Stimulated activated CD4-positive, alpha-beta T cell treated with anti-CD3 and anti-CD28 coated beads, TNF-alpha, amount 100 ng/mL, for 1 hour (primary cell): ENCODE measurements at regions not wholly inside any gene's neighbourhood (a gene's known extent, or its start where the extent isn't known, plus 50 kb on each side); places are given as distances from the start of the nearest gene placed in this dataset.

Experiments used
- DNase-seq, 3 donors: peaks; one replicate each; pipeline ENCODE4 v3.0.0-alpha.2; 2020; ENCODE audit warnings: low read depth in 3 of 3, low spot score in 1 of 3

DNA sequence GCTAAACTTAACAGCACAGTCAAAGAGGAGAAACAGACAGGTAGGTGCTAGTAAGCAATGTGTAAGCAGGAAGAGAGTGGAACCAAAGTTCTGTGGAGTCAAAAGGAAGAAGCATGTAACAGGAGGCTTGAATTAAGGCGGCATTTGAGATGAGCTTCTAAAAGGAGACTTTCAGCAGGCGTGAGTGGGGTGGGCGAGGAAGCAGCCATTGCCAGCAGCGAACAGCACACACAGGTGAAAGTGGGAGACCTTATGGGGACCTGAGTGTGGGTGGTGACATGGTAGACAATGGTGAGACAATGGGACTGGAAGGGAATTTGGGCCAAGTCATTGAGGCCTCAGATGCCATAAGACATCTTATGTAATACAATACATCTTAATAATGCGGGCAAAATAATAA lies 195.0 kb downstream of the PAX1 start:
- no peak for DNase-seq

DNA sequence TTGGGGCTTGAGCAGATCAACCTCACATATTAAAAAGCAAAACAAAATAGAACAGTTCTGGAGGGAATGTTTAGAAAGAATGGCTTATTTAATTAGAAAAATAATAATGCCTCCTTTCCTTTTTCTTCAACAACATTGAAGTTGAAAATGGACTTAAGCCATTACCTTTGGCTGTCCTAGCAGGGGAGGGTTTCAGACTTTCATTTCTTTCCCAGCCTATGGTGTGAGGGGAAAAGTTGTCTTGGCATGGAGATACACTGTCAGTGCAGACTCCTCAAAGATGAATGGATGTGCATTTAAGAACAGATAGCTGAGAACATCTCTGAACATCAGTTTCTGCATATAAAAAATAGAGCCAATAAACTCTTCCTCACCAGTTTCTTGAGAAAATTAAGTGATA lies 169.5 kb downstream of the PAX1 start:
- no peak for DNase-seq

DNA sequence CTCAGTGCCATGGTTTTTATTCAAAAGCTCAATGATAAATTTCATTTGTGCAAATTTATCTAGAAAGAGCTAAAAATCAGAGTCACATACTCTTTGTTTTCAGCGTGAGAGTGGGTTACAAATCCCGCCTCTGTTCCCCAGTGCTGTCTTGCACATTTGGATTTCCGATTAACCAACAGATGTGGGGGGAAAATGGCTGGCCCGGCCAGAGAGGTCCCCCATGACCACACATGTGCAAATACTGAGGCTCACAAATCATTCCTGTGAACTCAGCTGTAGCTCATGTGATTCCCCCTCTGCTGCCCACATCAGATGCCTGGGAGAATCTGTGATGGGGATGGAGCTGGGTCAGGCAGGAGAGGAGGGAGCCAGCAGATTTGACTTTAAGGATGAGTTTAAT lies 168.7 kb downstream of the PAX1 start:
- DNase-seq = no peak

DNA sequence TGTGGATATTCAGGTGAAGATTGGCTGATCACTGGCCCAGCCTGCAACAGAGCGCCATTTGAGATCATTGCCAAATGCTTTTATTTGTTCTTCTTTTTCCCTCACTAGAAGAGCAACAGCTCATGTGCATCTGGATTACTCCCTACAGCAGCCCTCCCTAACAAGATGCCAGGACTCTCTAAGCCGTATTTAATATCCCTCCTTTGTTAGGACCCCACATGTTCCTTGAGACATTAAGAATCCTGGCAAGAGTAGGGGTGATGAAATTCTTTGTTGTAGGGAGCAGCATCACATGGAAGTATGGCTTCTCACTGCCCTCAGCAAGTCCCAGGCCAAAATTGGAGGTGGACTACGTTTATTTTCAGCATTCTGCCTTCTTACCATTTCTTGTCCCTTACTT lies 167.8 kb downstream of the PAX1 start:
- no peak for DNase-seq

DNA sequence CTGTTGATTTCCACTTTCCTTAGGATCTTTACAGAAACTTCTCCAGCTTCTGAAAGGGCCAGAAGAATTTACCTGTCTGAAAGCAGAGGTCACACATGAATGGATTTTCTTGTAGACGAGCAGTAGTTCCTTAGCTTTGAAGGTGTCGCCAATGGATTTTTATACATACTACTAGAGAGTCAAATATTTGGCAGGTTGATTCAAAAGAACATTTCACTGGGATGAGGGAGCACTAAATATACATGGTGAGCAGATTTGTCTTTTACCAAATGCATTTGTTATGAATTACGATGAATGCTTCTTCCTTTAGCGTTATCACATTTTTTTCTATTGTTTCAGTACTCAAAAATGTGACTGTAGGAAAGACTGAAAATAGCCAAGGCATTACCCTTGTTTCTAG lies 162.3 kb downstream of the PAX1 start:
- no peak for DNase-seq

DNA sequence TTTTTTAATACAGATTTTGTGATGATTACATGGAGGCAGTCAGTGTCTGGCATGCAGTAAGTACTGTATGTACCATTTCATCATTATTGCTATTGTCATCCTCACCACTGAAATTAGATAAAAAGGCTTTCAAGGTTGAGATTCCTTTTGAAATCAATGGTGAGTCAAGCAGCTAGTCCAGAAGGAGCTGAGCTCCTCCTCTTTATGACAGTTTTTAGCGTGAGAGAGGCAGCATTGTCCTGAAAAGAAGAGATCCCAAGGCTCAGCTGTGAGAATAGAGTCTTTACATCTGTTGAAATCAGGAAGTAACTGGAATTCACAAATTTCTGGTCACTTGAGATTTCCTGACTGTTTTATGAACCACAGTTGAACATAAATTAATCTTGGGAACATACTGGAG lies 161.9 kb downstream of the PAX1 start:
- DNase-seq = no peak

DNA sequence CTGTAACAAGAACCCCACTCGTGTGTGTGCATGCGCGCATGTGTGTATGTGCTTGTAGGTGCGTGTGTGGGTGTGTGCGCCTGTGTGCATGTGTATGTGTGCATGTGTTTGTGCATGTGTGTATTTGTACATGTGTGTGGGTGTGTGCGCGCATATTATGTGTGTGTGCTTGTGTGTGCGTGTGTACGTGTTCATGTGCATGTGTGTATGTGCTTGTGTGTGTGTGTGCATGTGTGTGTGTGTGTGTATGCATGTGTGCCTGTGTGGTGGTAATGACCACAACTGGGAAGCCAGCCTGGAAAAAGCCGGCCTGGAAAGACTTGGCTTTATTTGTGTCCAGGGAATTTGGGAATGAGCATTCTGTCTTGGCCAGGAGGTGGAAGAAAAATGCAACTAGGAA lies 157.5 kb downstream of the PAX1 start:
- DNase-seq = no peak

DNA sequence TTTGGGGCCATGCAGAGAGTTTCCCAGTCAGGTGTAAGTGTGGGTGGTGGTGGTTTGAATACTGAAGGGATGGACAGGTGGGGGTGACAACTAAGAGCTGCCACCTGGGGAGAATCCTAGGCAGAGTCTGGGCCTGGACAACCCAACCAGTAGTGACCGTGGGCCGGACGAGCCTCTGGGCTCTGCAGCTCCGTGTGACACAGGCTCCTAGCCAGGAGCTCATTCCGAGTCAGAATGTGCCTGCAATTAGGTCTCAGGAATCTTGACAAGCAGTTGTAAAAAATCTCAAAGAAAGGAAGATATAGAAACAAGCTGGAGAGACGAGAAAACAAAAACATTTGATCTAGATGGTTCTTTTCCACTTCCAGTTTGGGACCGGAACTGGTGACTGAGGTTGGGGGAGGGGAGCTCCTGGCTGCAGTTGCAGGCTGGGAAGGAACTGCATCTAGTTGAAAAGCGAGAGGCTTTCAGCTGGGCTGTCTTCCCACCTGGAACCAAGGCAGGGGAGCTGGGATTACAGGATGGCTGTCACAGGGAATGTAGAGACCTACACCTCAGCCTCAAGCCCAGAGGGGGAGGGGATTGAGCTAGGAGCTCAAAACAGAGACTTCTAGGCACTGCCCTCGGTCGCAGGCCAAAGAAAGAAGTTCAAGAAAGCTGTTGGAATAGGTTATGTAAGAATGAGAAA lies 156.9 kb downstream of the PAX1 start:
- DNase-seq = no peak

DNA sequence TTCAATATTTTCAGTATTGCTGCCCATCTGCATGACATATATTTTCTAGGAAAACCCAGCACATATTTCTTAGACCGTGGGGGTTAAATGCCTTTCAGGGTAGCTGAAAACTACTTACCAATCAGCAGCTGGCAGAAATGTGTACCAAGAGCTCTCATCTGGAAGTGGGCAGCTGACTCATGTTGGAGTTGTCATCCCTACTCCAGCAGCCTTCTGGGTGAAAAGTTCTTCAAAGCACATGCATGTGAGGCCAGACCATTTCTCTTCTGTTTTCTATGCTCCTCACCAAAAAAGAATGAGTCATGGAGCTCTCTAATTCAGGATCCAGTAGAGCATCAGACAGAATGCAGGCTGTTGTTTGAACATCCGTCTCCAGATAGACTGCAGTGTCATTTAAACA lies 135.5 kb downstream of the PAX1 start:
- DNase-seq = no peak

DNA sequence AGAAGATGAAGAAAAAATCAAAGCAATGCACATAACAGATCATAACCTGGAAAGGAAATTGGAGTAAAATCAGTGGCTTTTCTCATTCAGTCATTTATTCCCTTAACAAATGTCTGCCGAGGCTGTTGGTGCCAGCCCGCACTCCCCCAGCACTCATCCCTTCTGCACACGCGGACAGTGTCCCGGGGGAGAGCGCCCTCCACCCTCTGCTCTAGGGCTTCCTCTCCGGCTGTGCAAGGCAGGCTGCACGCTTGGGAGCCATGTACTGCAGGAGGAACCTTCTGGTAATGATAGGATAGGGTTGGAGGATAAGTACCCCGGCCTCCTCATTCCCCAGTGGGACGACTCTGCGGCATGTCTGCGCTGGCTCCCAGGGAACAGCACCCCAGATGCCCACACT lies 134.5 kb downstream of the PAX1 start:
- DNase-seq = no peak

DNA sequence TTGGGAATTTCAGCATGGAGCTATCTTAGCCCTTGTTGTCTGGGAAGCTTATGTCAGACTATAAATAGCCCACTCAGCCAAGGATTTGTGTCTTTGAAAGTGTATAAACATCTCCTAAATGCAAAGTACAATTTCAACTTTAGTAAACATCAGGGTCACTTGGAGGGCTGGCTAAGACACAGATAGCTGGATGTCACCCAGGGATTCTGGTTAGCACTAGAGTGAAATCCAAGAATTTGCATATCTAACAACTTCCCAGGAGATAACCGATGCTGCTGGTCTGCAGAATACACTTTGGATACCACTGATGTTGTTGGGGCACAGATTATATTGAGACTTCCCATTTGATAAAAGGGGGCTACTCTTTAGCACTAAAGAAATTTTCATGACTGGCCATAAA lies 130.9 kb downstream of the PAX1 start:
- DNase-seq = no peak

DNA sequence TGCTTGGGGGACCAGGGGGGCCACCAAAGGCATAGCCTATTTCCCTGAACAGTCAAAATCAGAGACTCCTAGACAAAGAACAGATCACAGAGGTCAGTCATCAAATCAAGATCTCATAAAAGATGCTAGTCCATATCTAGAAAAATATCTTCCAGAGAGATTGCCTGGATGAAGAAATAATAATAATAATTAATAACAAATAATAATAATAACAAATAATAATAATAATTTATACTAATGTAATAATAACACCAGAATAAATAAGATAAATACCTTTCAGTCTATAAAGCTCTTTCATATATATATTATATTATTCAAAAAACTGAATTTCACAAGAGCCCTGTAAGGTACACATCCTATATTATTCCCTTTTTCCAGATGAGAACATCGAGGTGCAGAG lies 129.6 kb downstream of the PAX1 start:
- no peak for DNase-seq

DNA sequence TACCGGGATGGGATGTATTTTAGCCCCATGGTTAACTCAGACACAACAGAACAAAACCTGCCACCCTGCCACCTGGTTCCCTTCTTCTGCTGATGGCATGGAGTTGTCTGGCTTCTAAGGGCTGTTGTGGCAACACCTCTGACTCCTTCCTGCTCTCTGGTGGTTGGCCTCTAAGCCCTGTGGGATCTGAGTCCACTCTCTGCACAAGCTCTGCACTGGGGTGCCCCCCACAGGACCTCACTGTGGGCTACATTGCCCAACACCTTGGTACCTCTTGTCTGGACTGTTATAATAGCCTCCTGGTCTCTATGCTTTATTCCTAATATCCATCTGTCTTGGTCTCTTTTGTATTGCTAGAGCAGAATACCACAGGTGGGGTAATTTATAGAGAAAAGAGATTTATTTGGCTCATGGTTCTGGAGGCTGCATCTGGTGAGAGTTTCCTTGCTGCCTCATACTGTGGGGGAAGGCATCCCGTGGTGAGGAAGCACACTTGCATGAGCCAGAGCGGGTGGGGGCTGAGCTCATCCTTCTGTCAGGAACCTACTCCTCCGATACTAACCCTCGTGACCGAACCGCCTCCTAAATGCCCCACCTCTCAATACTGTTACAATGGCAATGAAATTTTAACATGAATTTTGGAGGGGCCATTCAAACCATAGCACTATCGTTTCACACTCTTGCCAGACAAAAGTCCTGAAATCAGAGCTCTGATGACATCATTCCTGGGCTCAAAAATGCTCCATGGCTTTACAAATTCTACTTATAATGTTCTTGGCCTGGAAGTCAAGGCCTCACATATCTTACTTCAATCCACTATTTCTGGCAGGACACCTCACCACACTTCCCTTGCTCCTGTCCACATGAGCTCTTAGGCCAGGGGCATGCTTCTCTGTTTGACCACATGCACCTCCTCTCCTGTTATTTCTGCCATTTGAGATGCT lies 127.2 kb downstream of the PAX1 start:
- no peak for DNase-seq

DNA sequence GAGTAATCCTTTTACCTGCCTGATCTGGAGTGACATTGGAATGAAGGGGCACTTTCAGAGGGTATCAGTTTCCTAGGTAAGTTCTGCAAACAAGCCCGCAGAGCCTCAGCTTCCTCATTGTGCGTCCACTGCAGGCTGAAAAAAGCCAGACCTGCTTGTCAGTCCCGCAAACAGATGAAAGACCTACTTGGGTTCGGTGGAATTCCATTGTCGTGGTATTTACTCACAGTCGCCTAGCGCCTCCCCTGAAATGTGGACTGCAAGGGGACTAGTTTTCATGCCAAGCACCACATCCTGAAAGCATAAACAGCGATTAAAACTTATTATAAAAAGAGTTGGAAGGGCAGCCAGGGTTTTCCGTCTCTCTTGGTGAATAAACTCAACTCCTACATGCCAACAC lies 121.5 kb downstream of the PAX1 start:
- DNase-seq = no peak

DNA sequence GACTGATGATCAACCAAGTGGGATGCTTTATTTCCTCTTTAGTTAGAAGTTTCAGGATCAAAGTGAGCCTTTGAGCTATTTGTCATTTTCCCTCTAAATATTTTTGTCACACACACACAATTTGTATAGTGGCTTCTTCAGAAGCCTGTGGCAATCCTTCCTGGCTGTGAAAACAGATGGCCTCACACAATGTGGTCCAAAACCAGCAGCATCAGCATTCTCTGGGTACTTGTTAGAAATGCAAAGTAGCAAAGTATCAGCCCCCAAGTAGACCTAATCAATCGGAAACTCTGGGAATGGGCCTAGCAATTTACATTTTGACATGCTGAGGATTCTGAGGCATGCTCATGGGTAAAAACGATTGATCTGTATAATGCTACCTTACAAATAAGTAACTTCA lies 115.9 kb downstream of the PAX1 start:
- no peak for DNase-seq

DNA sequence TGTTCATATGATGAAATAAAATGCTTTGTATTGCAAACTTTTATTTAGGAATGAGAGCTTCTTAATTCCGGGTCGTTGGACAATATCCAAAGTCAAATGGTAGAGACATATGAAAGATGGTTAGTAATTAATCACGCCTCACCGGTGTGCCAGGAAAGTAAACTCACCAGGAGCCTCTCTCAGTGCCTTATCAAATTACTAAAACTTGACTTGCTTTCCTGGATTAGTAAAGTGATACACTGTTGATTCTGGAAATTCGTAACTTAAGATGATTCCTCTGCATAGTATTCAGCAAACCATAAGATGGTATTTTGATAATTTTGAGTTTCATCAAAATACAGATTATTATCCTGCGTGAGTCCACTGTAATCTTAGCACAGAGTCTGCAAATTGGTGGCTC lies 115.2 kb downstream of the PAX1 start:
- DNase-seq = no peak

DNA sequence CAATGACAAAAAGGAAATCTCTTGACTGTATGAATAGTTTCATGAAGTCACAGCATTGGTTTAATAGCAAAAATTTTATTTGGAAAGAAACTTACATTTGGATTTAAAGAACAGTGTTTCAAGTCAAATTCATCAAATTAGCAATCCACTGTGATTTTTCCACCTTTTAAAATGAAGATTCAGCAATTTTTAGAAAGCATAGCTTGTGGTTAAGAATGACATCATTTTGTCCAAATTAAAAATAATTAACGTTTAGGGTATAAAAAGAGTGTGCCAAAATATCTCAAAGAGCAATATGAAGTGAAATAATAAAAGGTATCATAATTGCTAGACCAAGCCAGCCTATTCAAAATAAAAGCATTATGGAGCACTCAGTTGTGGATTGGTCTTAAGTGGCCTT lies 114.6 kb downstream of the PAX1 start:
- DNase-seq = no peak

DNA sequence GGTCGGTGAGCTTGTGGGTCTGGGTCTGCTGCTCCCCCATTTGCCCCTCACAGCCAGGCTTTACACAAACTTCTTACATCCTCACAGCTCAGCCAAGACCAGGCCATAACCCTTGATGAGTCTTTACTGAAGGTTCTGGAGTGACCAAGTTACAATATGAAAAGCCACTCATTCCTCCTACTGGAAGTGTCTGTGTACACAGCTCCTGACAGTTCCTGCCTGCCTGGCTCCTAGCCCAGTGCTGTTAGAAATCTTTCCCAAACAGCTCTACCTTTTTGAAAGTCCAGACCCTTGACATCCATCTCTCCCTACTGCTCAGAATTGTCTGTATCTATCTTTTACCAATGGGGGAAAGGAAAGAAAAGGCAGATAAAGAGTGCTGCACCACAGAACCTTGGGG lies 106.9 kb downstream of the PAX1 start:
- DNase-seq = no peak

DNA sequence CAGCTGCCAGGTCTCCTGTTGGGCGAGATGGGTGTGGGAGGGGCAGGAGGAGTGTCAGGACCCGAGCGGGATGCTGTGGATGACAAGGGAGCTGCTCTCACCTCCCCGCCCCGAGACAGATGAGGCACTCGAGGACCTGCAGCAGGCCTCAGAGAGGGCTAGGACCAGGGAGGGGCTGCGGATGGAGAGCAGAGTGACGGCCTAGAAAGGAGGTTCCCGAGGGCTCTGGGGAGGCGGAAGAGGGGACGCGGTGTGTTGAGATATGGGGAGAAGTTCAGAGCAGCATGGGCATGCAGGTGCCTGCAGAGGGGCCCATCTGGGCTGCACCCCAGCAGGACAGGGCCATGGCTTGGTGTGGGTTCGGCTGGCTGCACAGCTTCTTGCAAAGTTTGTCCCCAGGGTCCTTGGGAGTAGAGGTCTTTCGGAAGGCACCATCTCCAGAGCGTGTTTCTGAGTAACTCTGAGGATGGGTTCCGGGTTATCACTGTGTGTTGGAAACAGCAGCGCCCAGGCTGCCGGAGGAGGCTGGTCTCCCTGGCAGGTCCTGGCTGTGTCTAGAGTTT lies 104.6 kb downstream of the PAX1 start:
- DNase-seq = no peak

DNA sequence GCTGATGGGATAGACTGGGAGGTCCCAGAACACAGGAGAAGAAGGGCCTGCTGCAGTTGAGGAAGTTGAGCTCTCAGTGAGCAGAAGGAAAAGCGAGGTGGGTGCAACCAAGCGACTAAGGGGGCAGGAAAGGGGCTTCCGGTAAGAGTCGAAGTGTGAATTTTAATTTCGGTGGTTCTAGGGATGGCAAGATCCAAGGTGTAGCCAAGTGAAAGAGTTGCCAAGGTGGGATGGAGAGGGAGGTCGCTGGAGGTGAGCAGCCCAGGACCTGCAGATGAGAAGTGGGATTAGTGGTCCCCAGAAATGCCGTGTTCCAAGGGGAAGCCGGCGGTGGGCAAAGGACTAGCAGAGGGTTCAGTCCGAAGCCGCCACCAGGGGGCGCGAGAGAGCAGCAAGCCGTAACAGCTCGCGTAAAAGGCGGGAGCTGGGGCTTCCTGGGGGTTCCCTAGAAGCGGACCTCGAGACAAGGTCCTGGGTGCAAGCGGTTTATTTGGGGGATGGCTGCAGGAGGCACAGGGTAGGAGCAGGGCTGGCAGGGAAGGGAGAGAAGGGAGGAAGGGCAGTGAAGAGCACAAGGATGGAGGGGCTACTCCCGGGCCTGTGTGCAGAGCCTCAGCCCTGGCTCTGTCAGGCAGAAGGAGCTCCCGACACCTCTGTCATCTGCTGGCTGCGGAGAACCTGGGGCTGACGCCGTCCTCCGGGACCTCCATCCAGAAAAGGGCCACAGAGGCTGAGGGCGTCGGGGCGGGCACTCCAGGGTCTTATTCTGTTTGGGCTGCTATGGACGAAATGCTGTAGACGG lies 103.6 kb downstream of the PAX1 start:
- DNase-seq = peak in 2 of 3 donors; percentile 0 to 12

DNA sequence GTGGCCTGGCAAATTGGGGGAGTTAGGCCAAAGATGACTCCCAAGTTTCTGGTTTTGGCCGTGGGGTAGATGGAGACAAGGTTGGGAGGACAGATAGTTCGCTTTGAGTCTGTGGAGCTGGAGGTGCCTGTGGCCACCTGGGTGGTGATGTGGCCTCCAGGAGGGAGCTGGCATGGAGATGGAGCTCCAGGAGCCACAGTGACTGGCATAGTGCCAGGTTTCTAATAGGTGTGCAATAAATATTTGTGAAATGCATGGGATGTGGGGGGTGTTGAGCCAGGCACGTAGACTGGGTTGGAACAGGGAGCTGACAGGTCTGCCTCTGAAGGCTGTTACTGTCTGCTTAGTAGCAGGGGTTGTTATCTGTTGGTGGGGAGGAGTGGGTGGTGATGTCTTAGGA lies 102.7 kb downstream of the PAX1 start:
- no peak for DNase-seq

DNA sequence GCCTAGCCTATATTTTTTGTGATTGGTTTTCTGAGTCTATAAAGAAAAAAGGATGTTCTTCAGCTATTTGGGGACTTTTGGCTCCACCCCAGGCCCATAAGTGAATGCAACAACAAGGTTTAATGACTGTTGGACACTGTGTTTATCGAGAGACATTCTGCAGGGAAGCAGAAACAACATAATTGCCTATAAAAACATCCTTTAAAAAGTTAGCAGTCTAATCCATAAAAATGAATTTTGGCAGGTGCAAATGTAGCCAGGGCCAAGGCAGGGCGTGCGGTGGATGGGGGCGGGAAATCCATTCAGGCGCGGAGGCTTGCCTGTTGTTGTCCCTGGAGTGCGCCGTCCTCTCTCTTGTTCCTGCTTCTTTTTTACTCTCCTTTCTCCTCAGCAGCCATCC lies 99.3 kb downstream of the PAX1 start:
- DNase-seq = no peak
